NCI-H526 treated with DMSO at 0.1 percent for 48 hours (cell line): ENCODE measurements at regions not wholly inside any gene's neighbourhood (a gene's known extent, or its start where the extent isn't known, plus 50 kb on each side); places are given as distances from the start of the nearest gene placed in this dataset.
A peak's percentile ranks its signal among the peaks of the same experiment; 100 is the strongest.
"Not testable (repeated sequence)": the region's sequence is repeated elsewhere in the genome, so short reads cannot be mapped to it uniquely, and the experiment has no call there.

Experiments used
- DNase-seq: peaks from one replicate; lab custom pipeline; 2025; lab: John Stamatoyannopoulos, UW

- DNase-seq: no peak
These were observed 143.9 kb upstream of the ZNF366 start for GRCh38 chr5:72651109-72651508.

GRCh38 chr5:72649449-72649848 lies 142.2 kb upstream of the ZNF366 start:
- DNase-seq: no peak

GRCh38 chr5:72648480-72648879 lies 141.3 kb upstream of the ZNF366 start:
- DNase-seq: no peak

- DNase-seq: peak; percentile 5
These were observed 140.6 kb upstream of the ZNF366 start for GRCh38 chr5:72647806-72648205.

- no peak for DNase-seq
These were observed 139.1 kb upstream of the ZNF366 start for GRCh38 chr5:72646246-72646866.

- DNase-seq: peak; percentile 37
These were observed 138.0 kb upstream of the ZNF366 start for GRCh38 chr5:72645064-72645846.

GRCh38 chr5:72644296-72644695 lies 137.1 kb upstream of the ZNF366 start:
- no peak for DNase-seq

- no peak for DNase-seq
These were observed 134.0 kb upstream of the ZNF366 start for GRCh38 chr5:72641164-72641563.

- DNase-seq: no peak
These were observed 129.8 kb upstream of the ZNF366 start for GRCh38 chr5:72637058-72637457.

GRCh38 chr5:72636565-72636964 lies 129.4 kb upstream of the ZNF366 start:
- DNase-seq: not testable (repeated sequence)

GRCh38 chr5:72634444-72634843 lies 127.2 kb upstream of the ZNF366 start:
- no peak for DNase-seq

- DNase-seq: no peak
These were observed 126.4 kb upstream of the ZNF366 start for GRCh38 chr5:72633649-72634048.

GRCh38 chr5:72633041-72633445 lies 125.8 kb upstream of the ZNF366 start:
- DNase-seq: no peak

- no peak for DNase-seq
These were observed 123.5 kb upstream of the ZNF366 start for GRCh38 chr5:72630721-72631120.

GRCh38 chr5:72630081-72630480 lies 122.9 kb upstream of the ZNF366 start:
- DNase-seq: no peak

- no peak for DNase-seq
These were observed 121.7 kb upstream of the ZNF366 start for GRCh38 chr5:72628771-72629371.

GRCh38 chr5:72625332-72625731 lies 118.1 kb upstream of the ZNF366 start:
- no peak for DNase-seq

- DNase-seq: no peak
These were observed 117.5 kb upstream of the ZNF366 start for GRCh38 chr5:72624641-72625236.

- DNase-seq: no peak
These were observed 116.7 kb upstream of the ZNF366 start for GRCh38 chr5:72623936-72624335.

- no peak for DNase-seq
These were observed 116.1 kb upstream of the ZNF366 start for GRCh38 chr5:72623323-72623722.

GRCh38 chr5:72622170-72622760 lies 115.1 kb upstream of the ZNF366 start:
- DNase-seq: no peak

GRCh38 chr5:72621576-72621975 lies 114.4 kb upstream of the ZNF366 start:
- DNase-seq: no peak
